HEK293 (cell line): ENCODE measurements at regions not wholly inside any gene's neighbourhood (a gene's known extent, or its start where the extent isn't known, plus 50 kb on each side); places are given as distances from the start of the nearest gene placed in this dataset.

Experiments
- CTCF ChIA-PET: fragments of 350-600 bp; formaldehyde crosslinking; extraction: SDS; loops from one replicate; lab custom pipeline; 2021; ENCODE audit warnings: antibody characterized with exemption; lab: Yijun Ruan, JAX
- POLR2A ChIA-PET: fragments of 300-600 bp; formaldehyde crosslinking; extraction: SDS; loops from one replicate; lab custom pipeline; 2020; ENCODE audit warnings: antibody characterized with exemption, inconsistent platforms; lab: Yijun Ruan, JAX
- H3K27ac ChIP-seq: fragments of 200-500 bp; sonication (Bioruptor generic); 2 replicates; pipeline ENCODE4 v1.5.1; 2014; ENCODE audit warnings: low read depth, low read length, control low read depth, inconsistent platforms; ENCODE audit errors: extremely low read depth
- H3K36me3 ChIP-seq, 2 experiments: fragments of 200-500 bp in 1 of 2; sonication (Bioruptor generic) in 1 of 2; 1 replicate in 1 of 2; 2 replicates in 1 of 2; pipeline ENCODE4 v1.5.1; 2014 to 2017; ENCODE audit warnings: inconsistent platforms in 2 of 2, low read length in 2 of 2; ENCODE audit not compliant: control insufficient read depth in 2 of 2, insufficient read depth in 1 of 2
- H3K4me1 ChIP-seq: fragments of 200-500 bp; sonication (Bioruptor generic); 2 replicates; pipeline ENCODE4 v1.5.1; 2014; ENCODE audit warnings: mild to moderate bottlenecking, low read length, inconsistent platforms; ENCODE audit not compliant: control insufficient read depth, insufficient read depth
- H3K4me3 ChIP-seq: 2 replicates; pipeline ENCODE4 v1.5.1; 2011; ENCODE audit warnings: low read depth, mild to moderate bottlenecking, control low read depth, low read length, moderate library complexity
- H3K9me3 ChIP-seq: fragments of 200-500 bp; sonication (Bioruptor generic); 2 replicates; pipeline ENCODE4 v1.5.1; 2014; ENCODE audit warnings: low read depth, low read length, inconsistent platforms; ENCODE audit not compliant: control insufficient read depth, insufficient read depth
- AEBP2 ChIP-seq: fragments of 450-650 bp; formaldehyde crosslinking; IDR thresholded peaks from 2 replicates; pipeline ENCODE4 v1.5.1; 2016; ENCODE audit warnings: missing biosample characterization, missing genetic modification characterization, borderline replicate concordance
- GLIS2 ChIP-seq: fragments of 450-650 bp; formaldehyde crosslinking; IDR thresholded peaks from 2 replicates; pipeline ENCODE4 v1.5.1; 2016; ENCODE audit warnings: missing biosample characterization, missing genetic modification characterization
- OSR2 ChIP-seq: fragments of 450-650 bp; formaldehyde crosslinking; IDR thresholded peaks from 2 replicates; pipeline ENCODE4 v1.5.1; 2016; ENCODE audit warnings: missing biosample characterization, missing genetic modification characterization
- OVOL3 ChIP-seq: fragments of 450-650 bp; formaldehyde crosslinking; IDR thresholded peaks from 2 replicates; pipeline ENCODE4 v1.5.1; 2016; ENCODE audit warnings: missing biosample characterization, missing genetic modification characterization
- ZNF19 ChIP-seq: fragments of 450-650 bp; formaldehyde crosslinking; IDR thresholded peaks from 2 replicates; pipeline ENCODE4; 2016; ENCODE audit warnings: missing biosample characterization, missing genetic modification characterization, low read depth
- ZNF433 ChIP-seq: fragments of 450-650 bp; formaldehyde crosslinking; IDR thresholded peaks from 2 replicates; pipeline ENCODE4 v1.5.1; 2016; ENCODE audit warnings: missing biosample characterization, missing genetic modification characterization, low read depth
- ZNF521 ChIP-seq: fragments of 450-650 bp; formaldehyde crosslinking; IDR thresholded peaks from 2 replicates; pipeline ENCODE4 v1.5.1; 2017; ENCODE audit warnings: missing biosample characterization, mild to moderate bottlenecking, missing genetic modification characterization
- ZNF560 ChIP-seq: fragments of 450-650 bp; formaldehyde crosslinking; IDR thresholded peaks from 2 replicates; pipeline ENCODE4 v1.5.1; 2017; ENCODE audit warnings: missing biosample characterization, missing genetic modification characterization, borderline replicate concordance
- ZNF561 ChIP-seq: fragments of 450-650 bp; IDR thresholded peaks from 2 replicates; pipeline ENCODE4 v1.5.1; 2018; ENCODE audit warnings: missing biosample characterization, missing genetic modification characterization, borderline replicate concordance
- ZNF621 ChIP-seq: fragments of 450-650 bp; formaldehyde crosslinking; IDR thresholded peaks from 2 replicates; pipeline ENCODE4 v1.5.1; 2017; ENCODE audit warnings: missing biosample characterization, missing genetic modification characterization
- ZNF629 ChIP-seq: fragments of 450-650 bp; formaldehyde crosslinking; IDR thresholded peaks from 2 replicates; pipeline ENCODE4 v1.5.1; 2017; ENCODE audit warnings: missing biosample characterization, missing genetic modification characterization
- ZNF660 ChIP-seq: fragments of 450-650 bp; IDR thresholded peaks from 2 replicates; pipeline ENCODE4 v1.5.1; 2018; ENCODE audit warnings: missing biosample characterization, mild to moderate bottlenecking, missing genetic modification characterization
- ZNF76 ChIP-seq: fragments of 450-650 bp; formaldehyde crosslinking; IDR thresholded peaks from 2 replicates; pipeline ENCODE4; 2016; ENCODE audit warnings: low read depth, missing biosample characterization, missing genetic modification characterization, borderline replicate concordance
- TF ChIP-seq, protein P1 (sequence below): fragments of 450-650 bp; formaldehyde crosslinking; IDR thresholded peaks from 2 replicates; pipeline ENCODE4 v1.5.1; 2017; ENCODE audit warnings: missing biosample characterization, missing genetic modification characterization
- TF ChIP-seq, protein P2 (sequence below): fragments of 450-650 bp; formaldehyde crosslinking; IDR thresholded peaks from 2 replicates; pipeline ENCODE4 v1.5.1; 2016; ENCODE audit warnings: missing biosample characterization, missing genetic modification characterization
- TF ChIP-seq, protein P3 (sequence below): fragments of 450-650 bp; formaldehyde crosslinking; IDR thresholded peaks from 2 replicates; pipeline ENCODE4 v1.5.1; 2016; ENCODE audit warnings: missing biosample characterization, missing genetic modification characterization
- TF ChIP-seq, protein P4 (sequence below): fragments of 450-650 bp; formaldehyde crosslinking; IDR thresholded peaks from 2 replicates; pipeline ENCODE4 v1.5.1; 2016; ENCODE audit warnings: missing biosample characterization, missing genetic modification characterization
- TF ChIP-seq, protein P5 (sequence below): fragments of 450-650 bp; formaldehyde crosslinking; IDR thresholded peaks from 2 replicates; pipeline ENCODE4 v1.5.1; 2016; ENCODE audit warnings: missing biosample characterization, missing genetic modification characterization, low read depth

GRCh38 chr3:105083945-105084344 lies 282.8 kb upstream of the ALCAM start (continued):
- TF ChIP-seq, protein P1, sequence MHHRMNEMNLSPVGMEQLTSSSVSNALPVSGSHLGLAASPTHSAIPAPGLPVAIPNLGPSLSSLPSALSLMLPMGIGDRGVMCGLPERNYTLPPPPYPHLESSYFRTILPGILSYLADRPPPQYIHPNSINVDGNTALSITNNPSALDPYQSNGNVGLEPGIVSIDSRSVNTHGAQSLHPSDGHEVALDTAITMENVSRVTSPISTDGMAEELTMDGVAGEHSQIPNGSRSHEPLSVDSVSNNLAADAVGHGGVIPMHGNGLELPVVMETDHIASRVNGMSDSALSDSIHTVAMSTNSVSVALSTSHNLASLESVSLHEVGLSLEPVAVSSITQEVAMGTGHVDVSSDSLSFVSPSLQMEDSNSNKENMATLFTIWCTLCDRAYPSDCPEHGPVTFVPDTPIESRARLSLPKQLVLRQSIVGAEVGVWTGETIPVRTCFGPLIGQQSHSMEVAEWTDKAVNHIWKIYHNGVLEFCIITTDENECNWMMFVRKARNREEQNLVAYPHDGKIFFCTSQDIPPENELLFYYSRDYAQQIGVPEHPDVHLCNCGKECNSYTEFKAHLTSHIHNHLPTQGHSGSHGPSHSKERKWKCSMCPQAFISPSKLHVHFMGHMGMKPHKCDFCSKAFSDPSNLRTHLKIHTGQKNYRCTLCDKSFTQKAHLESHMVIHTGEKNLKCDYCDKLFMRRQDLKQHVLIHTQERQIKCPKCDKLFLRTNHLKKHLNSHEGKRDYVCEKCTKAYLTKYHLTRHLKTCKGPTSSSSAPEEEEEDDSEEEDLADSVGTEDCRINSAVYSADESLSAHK (tag by site-specific recombination), result no peak
- no peak for TF ChIP-seq ZNF433 (tag by site-specific recombination)
- no peak for TF ChIP-seq ZNF521

- Histone ChIP-seq H3K27ac (no peak overlapping the region), H3K4me3 (no peak overlapping the region), H3K4me1 (no peaks in the 10 kb centered on the region), H3K9me3 (no peaks in the 10 kb centered on the region), H3K36me3 (no peaks in the 10 kb centered on the region)
- ChIA-PET CTCF (no interaction called here), POLR2A (no interaction called here)
- TF ChIP-seq GLIS2 (tag by site-specific recombination) (no peak), AEBP2 (tag by site-specific recombination) (no peak), ZNF560 (no peak), ZNF660 (tag by site-specific recombination) (no peak), OVOL3 (tag by site-specific recombination) (no peak), ZNF629 (tag by site-specific recombination) (no peak), ZNF19 (tag by site-specific recombination) (no peak), OSR2 (tag by site-specific recombination) (no peak), ZNF76 (tag by site-specific recombination) (no peak), ZNF621 (tag by site-specific recombination) (no peak), ZNF561 (tag by site-specific recombination) (no peak)
- TF ChIP-seq, protein P2, sequence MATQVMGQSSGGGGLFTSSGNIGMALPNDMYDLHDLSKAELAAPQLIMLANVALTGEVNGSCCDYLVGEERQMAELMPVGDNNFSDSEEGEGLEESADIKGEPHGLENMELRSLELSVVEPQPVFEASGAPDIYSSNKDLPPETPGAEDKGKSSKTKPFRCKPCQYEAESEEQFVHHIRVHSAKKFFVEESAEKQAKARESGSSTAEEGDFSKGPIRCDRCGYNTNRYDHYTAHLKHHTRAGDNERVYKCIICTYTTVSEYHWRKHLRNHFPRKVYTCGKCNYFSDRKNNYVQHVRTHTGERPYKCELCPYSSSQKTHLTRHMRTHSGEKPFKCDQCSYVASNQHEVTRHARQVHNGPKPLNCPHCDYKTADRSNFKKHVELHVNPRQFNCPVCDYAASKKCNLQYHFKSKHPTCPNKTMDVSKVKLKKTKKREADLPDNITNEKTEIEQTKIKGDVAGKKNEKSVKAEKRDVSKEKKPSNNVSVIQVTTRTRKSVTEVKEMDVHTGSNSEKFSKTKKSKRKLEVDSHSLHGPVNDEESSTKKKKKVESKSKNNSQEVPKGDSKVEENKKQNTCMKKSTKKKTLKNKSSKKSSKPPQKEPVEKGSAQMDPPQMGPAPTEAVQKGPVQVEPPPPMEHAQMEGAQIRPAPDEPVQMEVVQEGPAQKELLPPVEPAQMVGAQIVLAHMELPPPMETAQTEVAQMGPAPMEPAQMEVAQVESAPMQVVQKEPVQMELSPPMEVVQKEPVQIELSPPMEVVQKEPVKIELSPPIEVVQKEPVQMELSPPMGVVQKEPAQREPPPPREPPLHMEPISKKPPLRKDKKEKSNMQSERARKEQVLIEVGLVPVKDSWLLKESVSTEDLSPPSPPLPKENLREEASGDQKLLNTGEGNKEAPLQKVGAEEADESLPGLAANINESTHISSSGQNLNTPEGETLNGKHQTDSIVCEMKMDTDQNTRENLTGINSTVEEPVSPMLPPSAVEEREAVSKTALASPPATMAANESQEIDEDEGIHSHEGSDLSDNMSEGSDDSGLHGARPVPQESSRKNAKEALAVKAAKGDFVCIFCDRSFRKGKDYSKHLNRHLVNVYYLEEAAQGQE (tag by site-specific recombination), result no peak
- TF ChIP-seq, protein P3, sequence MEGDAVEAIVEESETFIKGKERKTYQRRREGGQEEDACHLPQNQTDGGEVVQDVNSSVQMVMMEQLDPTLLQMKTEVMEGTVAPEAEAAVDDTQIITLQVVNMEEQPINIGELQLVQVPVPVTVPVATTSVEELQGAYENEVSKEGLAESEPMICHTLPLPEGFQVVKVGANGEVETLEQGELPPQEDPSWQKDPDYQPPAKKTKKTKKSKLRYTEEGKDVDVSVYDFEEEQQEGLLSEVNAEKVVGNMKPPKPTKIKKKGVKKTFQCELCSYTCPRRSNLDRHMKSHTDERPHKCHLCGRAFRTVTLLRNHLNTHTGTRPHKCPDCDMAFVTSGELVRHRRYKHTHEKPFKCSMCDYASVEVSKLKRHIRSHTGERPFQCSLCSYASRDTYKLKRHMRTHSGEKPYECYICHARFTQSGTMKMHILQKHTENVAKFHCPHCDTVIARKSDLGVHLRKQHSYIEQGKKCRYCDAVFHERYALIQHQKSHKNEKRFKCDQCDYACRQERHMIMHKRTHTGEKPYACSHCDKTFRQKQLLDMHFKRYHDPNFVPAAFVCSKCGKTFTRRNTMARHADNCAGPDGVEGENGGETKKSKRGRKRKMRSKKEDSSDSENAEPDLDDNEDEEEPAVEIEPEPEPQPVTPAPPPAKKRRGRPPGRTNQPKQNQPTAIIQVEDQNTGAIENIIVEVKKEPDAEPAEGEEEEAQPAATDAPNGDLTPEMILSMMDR (tag by site-specific recombination), result no peak
- TF ChIP-seq, protein P4, sequence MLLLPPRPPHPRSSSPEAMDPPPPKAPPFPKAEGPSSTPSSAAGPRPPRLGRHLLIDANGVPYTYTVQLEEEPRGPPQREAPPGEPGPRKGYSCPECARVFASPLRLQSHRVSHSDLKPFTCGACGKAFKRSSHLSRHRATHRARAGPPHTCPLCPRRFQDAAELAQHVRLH, result no peak
- TF ChIP-seq, protein P5, sequence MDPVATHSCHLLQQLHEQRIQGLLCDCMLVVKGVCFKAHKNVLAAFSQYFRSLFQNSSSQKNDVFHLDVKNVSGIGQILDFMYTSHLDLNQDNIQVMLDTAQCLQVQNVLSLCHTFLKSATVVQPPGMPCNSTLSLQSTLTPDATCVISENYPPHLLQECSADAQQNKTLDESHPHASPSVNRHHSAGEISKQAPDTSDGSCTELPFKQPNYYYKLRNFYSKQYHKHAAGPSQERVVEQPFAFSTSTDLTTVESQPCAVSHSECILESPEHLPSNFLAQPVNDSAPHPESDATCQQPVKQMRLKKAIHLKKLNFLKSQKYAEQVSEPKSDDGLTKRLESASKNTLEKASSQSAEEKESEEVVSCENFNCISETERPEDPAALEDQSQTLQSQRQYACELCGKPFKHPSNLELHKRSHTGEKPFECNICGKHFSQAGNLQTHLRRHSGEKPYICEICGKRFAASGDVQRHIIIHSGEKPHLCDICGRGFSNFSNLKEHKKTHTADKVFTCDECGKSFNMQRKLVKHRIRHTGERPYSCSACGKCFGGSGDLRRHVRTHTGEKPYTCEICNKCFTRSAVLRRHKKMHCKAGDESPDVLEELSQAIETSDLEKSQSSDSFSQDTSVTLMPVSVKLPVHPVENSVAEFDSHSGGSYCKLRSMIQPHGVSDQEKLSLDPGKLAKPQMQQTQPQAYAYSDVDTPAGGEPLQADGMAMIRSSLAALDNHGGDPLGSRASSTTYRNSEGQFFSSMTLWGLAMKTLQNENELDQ (tag by site-specific recombination), result no peak
These were observed 281.2 kb upstream of the ALCAM start for GRCh38 chr3:105085506-105085905.
